Hepatocyte (in vitro differentiated cells): ENCODE measurements at regions not wholly inside any gene's neighbourhood (a gene's known extent, or its start where the extent isn't known, plus 50 kb on each side); places are given as distances from the start of the nearest gene placed in this dataset.

Source experiments
- EZH2phosphoT487 ChIP-seq: fragments of 200-600 bp; sonication (generic); IDR thresholded peaks from one replicate; pipeline ENCODE4 v1.6.1; 2018; ENCODE audit warnings: antibody characterized with exemption, mild to moderate bottlenecking, low read depth, moderate library complexity; ENCODE audit not compliant: unreplicated experiment, severe bottlenecking
- TF ChIP-seq, protein P1 (sequence below): fragments of 200-600 bp; sonication (generic); IDR thresholded peaks from 2 replicates; pipeline ENCODE4 v1.5.1; 2016; ENCODE audit warnings: antibody characterized with exemption, mild to moderate bottlenecking; ENCODE audit not compliant: poor library complexity

GRCh38 chr1:187471555-187471954, 642.8 kb downstream of the PLA2G4A start:
- no peak for TF ChIP-seq EZH2phosphoT487
- TF ChIP-seq, protein P1, sequence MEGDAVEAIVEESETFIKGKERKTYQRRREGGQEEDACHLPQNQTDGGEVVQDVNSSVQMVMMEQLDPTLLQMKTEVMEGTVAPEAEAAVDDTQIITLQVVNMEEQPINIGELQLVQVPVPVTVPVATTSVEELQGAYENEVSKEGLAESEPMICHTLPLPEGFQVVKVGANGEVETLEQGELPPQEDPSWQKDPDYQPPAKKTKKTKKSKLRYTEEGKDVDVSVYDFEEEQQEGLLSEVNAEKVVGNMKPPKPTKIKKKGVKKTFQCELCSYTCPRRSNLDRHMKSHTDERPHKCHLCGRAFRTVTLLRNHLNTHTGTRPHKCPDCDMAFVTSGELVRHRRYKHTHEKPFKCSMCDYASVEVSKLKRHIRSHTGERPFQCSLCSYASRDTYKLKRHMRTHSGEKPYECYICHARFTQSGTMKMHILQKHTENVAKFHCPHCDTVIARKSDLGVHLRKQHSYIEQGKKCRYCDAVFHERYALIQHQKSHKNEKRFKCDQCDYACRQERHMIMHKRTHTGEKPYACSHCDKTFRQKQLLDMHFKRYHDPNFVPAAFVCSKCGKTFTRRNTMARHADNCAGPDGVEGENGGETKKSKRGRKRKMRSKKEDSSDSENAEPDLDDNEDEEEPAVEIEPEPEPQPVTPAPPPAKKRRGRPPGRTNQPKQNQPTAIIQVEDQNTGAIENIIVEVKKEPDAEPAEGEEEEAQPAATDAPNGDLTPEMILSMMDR = no peak
